GM03348 (cell line): ENCODE measurements at regions not wholly inside any gene's neighbourhood (a gene's known extent, or its start where the extent isn't known, plus 50 kb on each side); places are given as distances from the start of the nearest gene placed in this dataset.

Experiments
- DNase-seq: peaks from one replicate; pipeline ENCODE4 v3.0.0; 2012; ENCODE audit warnings: low spot score

DNA sequence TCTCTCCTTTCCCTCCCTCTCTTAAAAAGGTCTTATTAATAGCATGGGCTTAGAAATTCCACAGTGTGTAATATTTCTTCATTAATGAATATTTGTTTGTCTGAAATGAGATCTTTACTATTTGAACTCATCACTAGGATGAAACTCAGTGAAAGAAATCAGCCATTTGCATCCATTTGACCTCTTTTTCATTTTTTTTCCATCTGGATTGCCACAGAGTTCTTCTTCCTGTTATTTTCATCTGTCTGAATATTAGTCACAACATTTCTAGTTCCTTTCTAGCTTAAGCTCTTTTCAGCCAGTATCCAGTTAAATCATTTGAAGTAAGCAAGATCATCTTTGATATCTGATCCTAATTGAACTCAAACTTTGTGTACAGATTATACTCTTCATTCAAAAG, 69.2 kb upstream of the PLS3 start:
- DNase-seq: peak; percentile 26

DNA sequence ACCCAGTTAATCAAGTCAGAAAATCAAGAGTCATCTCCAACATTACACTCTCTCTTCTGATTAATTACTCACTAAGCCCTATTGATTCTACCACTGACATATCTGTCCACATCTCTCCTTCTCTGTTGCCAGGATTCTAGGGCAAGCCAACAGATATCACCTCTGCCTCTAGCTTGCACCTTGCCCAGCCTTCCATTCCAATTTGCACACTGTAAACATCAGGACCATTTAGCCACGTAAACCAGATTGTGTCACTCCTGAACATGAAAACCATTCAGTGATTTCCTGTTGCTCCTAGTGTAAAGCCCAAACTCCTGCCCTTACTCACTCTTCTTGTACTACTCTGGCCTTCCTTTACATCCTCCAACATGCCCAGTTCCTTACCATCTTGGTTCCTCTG, 68.0 kb upstream of the PLS3 start:
- no peak for DNase-seq

DNA sequence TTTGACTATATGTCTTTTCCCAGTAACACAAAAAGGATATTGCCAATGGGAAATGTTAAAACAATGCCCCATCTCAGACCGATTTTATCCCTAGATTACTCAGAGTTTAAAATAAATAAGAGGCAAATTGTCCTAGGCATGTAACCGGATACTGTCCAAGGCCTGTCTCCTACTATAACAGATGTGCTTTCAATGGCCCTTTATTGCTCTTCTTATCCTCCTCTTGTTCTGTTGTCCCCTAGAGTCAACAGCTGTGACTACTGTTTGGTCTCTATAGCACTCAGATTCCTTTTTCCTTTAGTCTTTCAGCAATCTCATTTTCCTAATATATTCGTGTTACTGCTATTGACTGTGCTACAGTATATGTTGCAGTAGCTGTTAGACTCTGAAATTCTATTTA, 66.8 kb upstream of the PLS3 start:
- no peak for DNase-seq

DNA sequence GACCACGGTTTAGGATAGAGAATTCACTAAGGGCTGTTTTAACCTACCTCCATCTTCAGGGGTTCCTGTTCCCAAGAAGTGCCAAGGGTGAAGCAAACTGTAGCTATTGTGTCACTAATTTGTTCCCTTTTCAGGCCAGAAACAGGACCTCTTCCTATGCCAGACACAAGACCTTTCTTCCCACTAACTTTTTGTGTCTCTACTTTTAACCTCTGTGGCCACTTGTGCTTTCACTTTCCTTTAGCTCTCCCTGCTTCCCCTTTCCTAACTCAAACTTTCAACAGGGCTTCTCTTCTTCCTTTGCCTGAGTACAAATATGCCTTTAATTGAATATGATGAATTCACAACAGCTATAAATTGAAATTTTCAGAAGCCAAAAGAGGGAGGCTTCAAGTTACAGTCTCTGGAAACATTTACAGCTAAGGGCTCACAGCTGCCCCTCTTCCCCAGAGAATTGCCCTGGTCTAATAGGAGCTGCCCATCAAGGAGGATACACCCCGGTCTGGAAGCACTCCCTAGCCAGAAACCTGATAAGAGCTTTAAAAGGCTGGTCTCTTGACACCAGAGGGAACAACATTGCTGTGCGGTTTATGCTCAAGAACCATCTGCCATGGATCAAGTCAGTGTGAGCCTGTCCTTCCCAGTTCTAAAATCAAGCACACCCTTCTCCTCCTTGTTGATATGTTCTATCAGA, 61.7 kb upstream of the PLS3 start:
- DNase-seq: peak; percentile 8

DNA sequence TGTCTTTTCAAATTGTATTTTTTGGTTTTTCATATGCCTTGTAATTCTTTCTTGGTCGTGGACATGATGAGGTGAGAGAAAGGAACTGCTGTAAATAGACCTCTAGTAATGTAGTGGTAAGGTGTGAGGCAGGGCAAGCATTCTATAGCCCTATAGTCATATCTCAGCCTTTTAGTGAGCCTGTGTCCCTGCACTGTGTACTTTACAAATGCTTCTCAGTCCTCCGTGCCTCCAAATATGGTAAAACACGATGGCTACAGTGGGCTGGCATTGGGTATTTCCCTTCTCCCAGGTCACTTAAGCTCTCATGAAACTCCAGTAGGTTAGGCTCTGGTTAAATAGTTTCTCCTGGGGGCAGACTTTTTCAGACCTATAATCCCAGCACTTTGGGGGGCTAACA, 57.9 kb upstream of the PLS3 start:
- no peak for DNase-seq

DNA sequence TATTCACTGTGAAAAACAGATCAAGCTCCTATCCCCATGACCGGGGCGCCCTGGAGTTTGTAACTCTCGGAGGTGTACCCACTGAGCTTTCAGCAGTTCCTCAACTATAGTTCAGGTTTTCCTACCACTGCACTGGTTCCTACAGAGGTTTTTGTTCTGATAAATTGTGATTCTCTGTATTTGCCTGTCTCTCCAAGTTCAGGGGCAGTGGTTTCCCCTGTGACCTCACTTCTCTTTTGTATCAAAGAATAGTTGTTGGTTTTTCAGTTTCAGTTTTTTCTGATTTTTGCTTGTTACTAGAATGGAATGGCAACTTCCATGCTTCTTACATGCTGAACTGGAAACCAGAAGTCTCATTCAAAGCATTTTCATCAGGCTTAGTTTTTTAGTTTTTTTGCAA, 56.8 kb upstream of the PLS3 start:
- DNase-seq: no peak
